Liver (tissue), 3 donors: ENCODE measurements at regions not wholly inside any gene's neighbourhood (a gene's known extent, or its start where the extent isn't known, plus 50 kb on each side); places are given as distances from the start of the nearest gene placed in this dataset.

Source experiments
- RXRA ChIP-seq, 2 donors: IDR thresholded peaks; 2 replicates each; pipeline ENCODE4 v1.6.1; 2017 to 2018; ENCODE audit warnings: antibody characterized with exemption in 2 of 2, mild to moderate bottlenecking in 1 of 2
- TAF1 ChIP-seq: conservative IDR thresholded peaks from 2 replicates; pipeline ENCODE4 v1.6.1; 2016; ENCODE audit warnings: antibody characterized with exemption, mild to moderate bottlenecking
- TF ChIP-seq, protein P1 (sequence below): fragments of 150-350 bp; IDR thresholded peaks from 2 replicates; pipeline ENCODE4 v1.5.1; 2017; ENCODE audit warnings: improper control_type of control experiment, low read depth, low read length; ENCODE audit not compliant: missing input control
- TF ChIP-seq, protein P2 (sequence below): IDR thresholded peaks from 2 replicates; pipeline ENCODE4 v1.6.1; 2016; ENCODE audit warnings: antibody characterized with exemption, mild to moderate bottlenecking
- TF ChIP-seq, protein P3 (sequence below): IDR thresholded peaks from 2 replicates; pipeline ENCODE4 v1.6.1; 2016; ENCODE audit warnings: antibody characterized with exemption
- donor health status: healthy.
- donor health status: healthy.

DNA sequence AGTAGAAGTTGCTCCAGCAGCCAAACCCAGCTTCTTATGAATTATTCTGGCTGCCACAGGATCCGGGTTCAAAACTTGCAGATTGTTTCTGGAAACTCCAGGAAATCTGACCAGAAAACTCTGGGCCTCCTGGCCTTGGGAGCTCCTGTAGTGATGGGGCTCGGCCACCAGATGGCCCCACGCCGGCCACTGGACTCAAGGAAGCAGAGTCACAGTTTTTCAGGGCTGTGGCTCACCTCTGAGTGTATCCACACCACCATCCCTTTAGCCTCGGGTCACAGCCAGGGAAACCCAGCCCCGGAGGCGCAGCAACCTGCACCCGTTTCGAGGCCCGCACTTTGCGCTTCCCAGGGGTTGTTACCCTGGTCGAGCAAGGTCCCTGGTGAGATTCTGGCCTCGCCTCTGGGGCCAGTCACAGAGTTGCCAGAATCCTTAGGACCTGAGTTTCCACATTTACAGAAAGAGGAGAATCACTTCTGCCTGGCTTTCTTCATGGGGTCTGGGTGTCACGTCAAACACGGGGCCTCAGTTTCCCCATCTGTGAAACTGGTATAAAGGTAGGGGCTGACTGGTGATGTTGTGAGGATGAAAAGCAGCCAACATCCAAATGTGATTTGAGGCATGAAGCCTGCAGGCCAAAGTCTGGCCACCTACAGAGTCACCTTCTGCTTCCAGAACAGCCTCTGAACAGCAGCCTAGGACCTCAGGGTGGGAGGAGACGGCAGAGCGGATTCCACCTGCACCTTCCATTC lies 53.5 kb upstream of the LCTL start:
- TF ChIP-seq, protein P1, sequence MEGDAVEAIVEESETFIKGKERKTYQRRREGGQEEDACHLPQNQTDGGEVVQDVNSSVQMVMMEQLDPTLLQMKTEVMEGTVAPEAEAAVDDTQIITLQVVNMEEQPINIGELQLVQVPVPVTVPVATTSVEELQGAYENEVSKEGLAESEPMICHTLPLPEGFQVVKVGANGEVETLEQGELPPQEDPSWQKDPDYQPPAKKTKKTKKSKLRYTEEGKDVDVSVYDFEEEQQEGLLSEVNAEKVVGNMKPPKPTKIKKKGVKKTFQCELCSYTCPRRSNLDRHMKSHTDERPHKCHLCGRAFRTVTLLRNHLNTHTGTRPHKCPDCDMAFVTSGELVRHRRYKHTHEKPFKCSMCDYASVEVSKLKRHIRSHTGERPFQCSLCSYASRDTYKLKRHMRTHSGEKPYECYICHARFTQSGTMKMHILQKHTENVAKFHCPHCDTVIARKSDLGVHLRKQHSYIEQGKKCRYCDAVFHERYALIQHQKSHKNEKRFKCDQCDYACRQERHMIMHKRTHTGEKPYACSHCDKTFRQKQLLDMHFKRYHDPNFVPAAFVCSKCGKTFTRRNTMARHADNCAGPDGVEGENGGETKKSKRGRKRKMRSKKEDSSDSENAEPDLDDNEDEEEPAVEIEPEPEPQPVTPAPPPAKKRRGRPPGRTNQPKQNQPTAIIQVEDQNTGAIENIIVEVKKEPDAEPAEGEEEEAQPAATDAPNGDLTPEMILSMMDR = peak; percentile 85
- TF ChIP-seq RXRA (IDR thresholded peaks at IDR 0.05) = peak in 1 of 2 donors; percentile 26
- TF ChIP-seq, protein P2, sequence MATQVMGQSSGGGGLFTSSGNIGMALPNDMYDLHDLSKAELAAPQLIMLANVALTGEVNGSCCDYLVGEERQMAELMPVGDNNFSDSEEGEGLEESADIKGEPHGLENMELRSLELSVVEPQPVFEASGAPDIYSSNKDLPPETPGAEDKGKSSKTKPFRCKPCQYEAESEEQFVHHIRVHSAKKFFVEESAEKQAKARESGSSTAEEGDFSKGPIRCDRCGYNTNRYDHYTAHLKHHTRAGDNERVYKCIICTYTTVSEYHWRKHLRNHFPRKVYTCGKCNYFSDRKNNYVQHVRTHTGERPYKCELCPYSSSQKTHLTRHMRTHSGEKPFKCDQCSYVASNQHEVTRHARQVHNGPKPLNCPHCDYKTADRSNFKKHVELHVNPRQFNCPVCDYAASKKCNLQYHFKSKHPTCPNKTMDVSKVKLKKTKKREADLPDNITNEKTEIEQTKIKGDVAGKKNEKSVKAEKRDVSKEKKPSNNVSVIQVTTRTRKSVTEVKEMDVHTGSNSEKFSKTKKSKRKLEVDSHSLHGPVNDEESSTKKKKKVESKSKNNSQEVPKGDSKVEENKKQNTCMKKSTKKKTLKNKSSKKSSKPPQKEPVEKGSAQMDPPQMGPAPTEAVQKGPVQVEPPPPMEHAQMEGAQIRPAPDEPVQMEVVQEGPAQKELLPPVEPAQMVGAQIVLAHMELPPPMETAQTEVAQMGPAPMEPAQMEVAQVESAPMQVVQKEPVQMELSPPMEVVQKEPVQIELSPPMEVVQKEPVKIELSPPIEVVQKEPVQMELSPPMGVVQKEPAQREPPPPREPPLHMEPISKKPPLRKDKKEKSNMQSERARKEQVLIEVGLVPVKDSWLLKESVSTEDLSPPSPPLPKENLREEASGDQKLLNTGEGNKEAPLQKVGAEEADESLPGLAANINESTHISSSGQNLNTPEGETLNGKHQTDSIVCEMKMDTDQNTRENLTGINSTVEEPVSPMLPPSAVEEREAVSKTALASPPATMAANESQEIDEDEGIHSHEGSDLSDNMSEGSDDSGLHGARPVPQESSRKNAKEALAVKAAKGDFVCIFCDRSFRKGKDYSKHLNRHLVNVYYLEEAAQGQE = no peak
- no peak for TF ChIP-seq TAF1
- TF ChIP-seq, protein P3, sequence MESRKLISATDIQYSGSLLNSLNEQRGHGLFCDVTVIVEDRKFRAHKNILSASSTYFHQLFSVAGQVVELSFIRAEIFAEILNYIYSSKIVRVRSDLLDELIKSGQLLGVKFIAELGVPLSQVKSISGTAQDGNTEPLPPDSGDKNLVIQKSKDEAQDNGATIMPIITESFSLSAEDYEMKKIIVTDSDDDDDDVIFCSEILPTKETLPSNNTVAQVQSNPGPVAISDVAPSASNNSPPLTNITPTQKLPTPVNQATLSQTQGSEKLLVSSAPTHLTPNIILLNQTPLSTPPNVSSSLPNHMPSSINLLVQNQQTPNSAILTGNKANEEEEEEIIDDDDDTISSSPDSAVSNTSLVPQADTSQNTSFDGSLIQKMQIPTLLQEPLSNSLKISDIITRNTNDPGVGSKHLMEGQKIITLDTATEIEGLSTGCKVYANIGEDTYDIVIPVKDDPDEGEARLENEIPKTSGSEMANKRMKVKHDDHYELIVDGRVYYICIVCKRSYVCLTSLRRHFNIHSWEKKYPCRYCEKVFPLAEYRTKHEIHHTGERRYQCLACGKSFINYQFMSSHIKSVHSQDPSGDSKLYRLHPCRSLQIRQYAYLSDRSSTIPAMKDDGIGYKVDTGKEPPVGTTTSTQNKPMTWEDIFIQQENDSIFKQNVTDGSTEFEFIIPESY = no peak
